ENCODE measurements at regions not wholly inside any gene's neighbourhood (a gene's known extent, or its start where the extent isn't known, plus 50 kb on each side); places are given as distances from the start of the nearest gene placed in this dataset.

- no peak for TF ChIP-seq ZNF565 (CRISPR knock-in tag; conservative IDR thresholded peaks at IDR 0.05; ENCODE audit: low read depth)
These were observed 208.4 kb downstream of the UBE3A start (continued) for GRCh38 chr15:25230442-25230841.

- no peak for ATAC-seq
- TF ChIP-seq CSRNP3 (CRISPR knock-in tag; IDR thresholded peaks at IDR 0.05) (no peak), ZNF565 (CRISPR knock-in tag; conservative IDR thresholded peaks at IDR 0.05; ENCODE audit: low read depth) (no peak), PATZ1 (CRISPR knock-in tag; IDR thresholded peaks at IDR 0.05; ENCODE audit: borderline replicate concordance) (no peak), POU6F1 (CRISPR knock-in tag; IDR thresholded peaks at IDR 0.05; ENCODE audit: borderline replicate concordance, low read depth) (no peak), ZNF8 (CRISPR knock-in tag; IDR thresholded peaks at IDR 0.05) (no peak), ARNTL (CRISPR knock-in tag; IDR thresholded peaks at IDR 0.05; ENCODE audit: borderline replicate concordance, low read depth) (no peak), TSHZ2 (CRISPR knock-in tag; IDR thresholded peaks at IDR 0.05) (no peak), TOX (CRISPR knock-in tag; IDR thresholded peaks at IDR 0.05; ENCODE audit: borderline replicate concordance) (no peak), SNAI2 (CRISPR knock-in tag; IDR thresholded peaks at IDR 0.05) (no peak), BACH2 (CRISPR knock-in tag; IDR thresholded peaks at IDR 0.05; ENCODE audit: borderline replicate concordance) (no peak), ESRRG (CRISPR knock-in tag; IDR thresholded peaks at IDR 0.05) (no peak), ZNF70 (CRISPR knock-in tag; IDR thresholded peaks at IDR 0.05) (no peak), ZFP3 (CRISPR knock-in tag; IDR thresholded peaks at IDR 0.05) (no peak)
These were observed 205.0 kb downstream of the UBE3A start for GRCh38 chr15:25233766-25234350.

GRCh38 chr15:25234831-25235230 lies 204.0 kb downstream of the UBE3A start:
- ATAC-seq: no peak
- TF ChIP-seq ZC3H10 (CRISPR knock-in tag; IDR thresholded peaks at IDR 0.05): no peak
- TF ChIP-seq CREB5 (CRISPR knock-in tag; IDR thresholded peaks at IDR 0.05; ENCODE audit: low read depth): no peak
- TF ChIP-seq ZNF8 (CRISPR knock-in tag; IDR thresholded peaks at IDR 0.05): no peak
- TF ChIP-seq ZFP30 (CRISPR knock-in tag; IDR thresholded peaks at IDR 0.05): no peak
- TF ChIP-seq SNAI2 (CRISPR knock-in tag; IDR thresholded peaks at IDR 0.05): no peak
- TF ChIP-seq ZFP3 (CRISPR knock-in tag; IDR thresholded peaks at IDR 0.05): no peak
- TF ChIP-seq TCF4 (CRISPR knock-in tag; IDR thresholded peaks at IDR 0.05; ENCODE audit: borderline replicate concordance): no peak
- TF ChIP-seq POU6F1 (CRISPR knock-in tag; IDR thresholded peaks at IDR 0.05; ENCODE audit: borderline replicate concordance, low read depth): no peak
- no peak for TF ChIP-seq PATZ1 (CRISPR knock-in tag; IDR thresholded peaks at IDR 0.05; ENCODE audit: borderline replicate concordance)
- TF ChIP-seq ARNTL (CRISPR knock-in tag; IDR thresholded peaks at IDR 0.05; ENCODE audit: borderline replicate concordance, low read depth): no peak
- TF ChIP-seq ZNF70 (CRISPR knock-in tag; IDR thresholded peaks at IDR 0.05): no peak
- TF ChIP-seq CSRNP3 (CRISPR knock-in tag; IDR thresholded peaks at IDR 0.05): no peak
- TF ChIP-seq RARB (CRISPR knock-in tag; IDR thresholded peaks at IDR 0.05): no peak
- TF ChIP-seq ESRRG (CRISPR knock-in tag; IDR thresholded peaks at IDR 0.05): no peak
- TF ChIP-seq GLIS3 (CRISPR knock-in tag; IDR thresholded peaks at IDR 0.05): no peak
- TF ChIP-seq OSR1 (CRISPR knock-in tag; IDR thresholded peaks at IDR 0.05): no peak
- TF ChIP-seq ISL1 (CRISPR knock-in tag; IDR thresholded peaks at IDR 0.05): no peak
- TF ChIP-seq ZNF565 (CRISPR knock-in tag; conservative IDR thresholded peaks at IDR 0.05; ENCODE audit: low read depth): no peak
